Subcutaneous abdominal adipose tissue (tissue), 5 donors: ENCODE measurements at regions not wholly inside any gene's neighbourhood (a gene's known extent, or its start where the extent isn't known, plus 50 kb on each side); places are given as distances from the start of the nearest gene placed in this dataset.

Experiments used
- H3K27ac ChIP-seq: one replicate; pipeline ENCODE4 v1.7.0; 2013; ENCODE audit warnings: low read depth, mild to moderate bottlenecking, inconsistent platforms, low read length, moderate library complexity
- H3K27me3 ChIP-seq, 5 donors: one replicate each; pipeline ENCODE4 v1.7.0; 2013; ENCODE audit warnings: low read length in 5 of 5, inconsistent platforms in 1 of 5; ENCODE audit not compliant: control insufficient read depth in 5 of 5, insufficient read depth in 4 of 5
- H3K36me3 ChIP-seq, 5 donors: one replicate each; pipeline ENCODE4 v1.7.0; 2013; ENCODE audit warnings: low read length in 5 of 5; ENCODE audit not compliant: control insufficient read depth in 5 of 5, insufficient read depth in 5 of 5
- H3K4me1 ChIP-seq, 5 donors: one replicate each; pipeline ENCODE4 v1.7.0; 2013; ENCODE audit warnings: low read length in 5 of 5, mild to moderate bottlenecking in 3 of 5, moderate library complexity in 1 of 5; ENCODE audit not compliant: control insufficient read depth in 5 of 5, insufficient read depth in 5 of 5
- H3K4me3 ChIP-seq, 5 donors: one replicate each; pipeline ENCODE4 v1.7.0; 2013; ENCODE audit warnings: low read length in 5 of 5, low read depth in 1 of 5
- H3K9ac ChIP-seq, 5 donors: one replicate each; pipeline ENCODE4 v1.7.0; 2013; ENCODE audit warnings: low read length in 5 of 5, mild to moderate bottlenecking in 4 of 5, moderate library complexity in 3 of 5
- H3K9me3 ChIP-seq, 5 donors: one replicate each; pipeline ENCODE4 v1.7.0; 2013; ENCODE audit warnings: low read length in 5 of 5; ENCODE audit not compliant: control insufficient read depth in 5 of 5
- donor health status: healthy.
- donor health status: healthy.
- donor health status: healthy.
- donor health status: healthy.
- donor health status: healthy.

DNA sequence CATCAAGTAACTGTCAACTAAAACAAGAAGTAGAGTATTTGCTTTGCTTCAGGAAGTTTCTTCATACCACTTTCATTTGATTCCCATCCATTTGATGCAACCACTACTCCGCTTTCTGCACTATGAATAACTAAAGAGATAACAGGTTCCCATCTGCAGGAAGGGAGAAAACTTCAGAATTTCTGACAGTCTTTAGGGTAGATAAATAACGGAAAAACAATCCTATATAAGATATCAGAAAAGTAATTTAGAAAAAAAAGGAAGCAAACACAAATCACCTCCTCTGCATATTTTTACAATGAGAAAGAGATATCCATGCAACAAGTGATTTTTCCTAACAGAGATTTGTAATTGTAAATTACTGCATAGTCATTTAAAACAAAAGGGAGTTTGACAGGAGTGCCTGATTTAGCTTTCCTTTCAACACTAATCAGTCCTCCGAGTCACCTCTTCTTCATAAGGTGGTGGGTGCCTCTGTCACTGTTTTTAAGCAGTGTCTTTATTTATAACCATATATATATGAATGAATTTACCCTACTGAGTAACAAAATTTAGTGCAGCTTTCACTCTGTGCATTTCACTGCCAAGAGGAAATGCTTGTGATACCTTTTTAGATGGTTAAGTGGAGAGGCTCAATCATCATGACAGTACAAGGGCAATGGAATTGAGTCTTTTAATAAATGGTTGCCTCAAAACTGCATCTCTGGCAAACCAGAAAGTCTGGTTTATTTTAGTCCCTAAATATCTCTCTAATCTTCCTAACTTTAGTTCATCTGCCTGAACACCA, 1920.4 kb downstream of the MRPL39 start:
- H3K9ac ChIP-seq, result no peak overlapping the region
- no peak overlapping the region for H3K4me3 ChIP-seq
- peaks cover 0 to 4% (median 0%) of the 10 kb centered on the region in 5 donors for H3K27me3 ChIP-seq
- H3K9me3 ChIP-seq, result no peaks in the 10 kb centered on the region
- no peaks in the 10 kb centered on the region for H3K36me3 ChIP-seq
- no peaks in the 10 kb centered on the region for H3K4me1 ChIP-seq
- H3K27ac ChIP-seq, result no peak overlapping the region

DNA sequence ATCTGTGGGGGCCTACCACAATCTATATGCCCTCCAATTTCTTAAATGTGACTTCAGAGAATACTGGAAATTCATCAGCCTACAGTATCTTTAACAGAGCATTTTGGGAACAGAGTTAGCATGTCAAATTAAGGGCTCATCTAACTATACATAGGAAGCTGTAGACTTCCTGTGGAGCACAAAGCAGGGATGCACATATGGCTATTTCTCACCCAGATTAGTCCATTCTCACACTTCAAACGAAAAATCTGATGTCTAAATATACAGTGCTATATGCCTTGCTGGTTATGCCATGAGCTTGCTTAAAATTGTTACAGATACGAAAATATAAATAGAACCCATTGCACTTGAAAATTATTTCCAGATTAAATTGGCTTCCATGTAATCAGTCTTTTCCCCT, 1922.8 kb downstream of the MRPL39 start:
- no peaks in the 10 kb centered on the region for H3K9me3 ChIP-seq
- H3K4me3 ChIP-seq, result no peak overlapping the region
- no peak overlapping the region for H3K9ac ChIP-seq
- no peaks in the 10 kb centered on the region for H3K36me3 ChIP-seq
- no peak overlapping the region for H3K27ac ChIP-seq
- peaks cover 0 to 4% (median 0%) of the 10 kb centered on the region in 5 donors for H3K27me3 ChIP-seq
- H3K4me1 ChIP-seq, result no peaks in the 10 kb centered on the region

DNA sequence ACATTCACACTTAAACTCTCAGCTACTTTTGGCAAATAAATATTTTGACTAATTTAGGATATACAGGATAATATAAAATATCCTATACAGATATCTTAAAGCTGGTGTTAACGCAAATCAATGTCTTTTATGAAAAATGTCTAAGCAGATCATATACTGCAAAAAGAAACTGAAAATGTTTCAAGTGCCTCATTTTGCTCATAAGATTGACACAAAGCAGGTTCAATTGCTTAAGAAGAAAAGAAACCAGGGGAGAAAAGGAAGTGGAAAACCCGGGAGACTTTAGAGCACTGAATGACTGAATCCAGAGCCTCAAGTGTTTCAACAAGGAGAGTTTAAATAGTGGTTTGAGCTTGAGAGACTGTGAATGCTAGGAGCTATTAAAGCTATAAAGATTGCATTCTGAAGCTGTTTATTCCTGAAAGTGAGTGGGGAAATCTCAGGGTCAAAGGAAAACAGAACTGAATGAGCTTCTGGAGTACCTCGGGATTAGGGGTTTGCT, 1943.0 kb downstream of the MRPL39 start:
- Histone ChIP-seq H3K36me3 (no peaks in the 10 kb centered on the region), H3K27ac (no peak overlapping the region), H3K4me3 (no peak overlapping the region), H3K27me3 (no peaks in the 10 kb centered on the region), H3K9me3 (no peaks in the 10 kb centered on the region), H3K4me1 (no peaks in the 10 kb centered on the region), H3K9ac (no peak overlapping the region)

DNA sequence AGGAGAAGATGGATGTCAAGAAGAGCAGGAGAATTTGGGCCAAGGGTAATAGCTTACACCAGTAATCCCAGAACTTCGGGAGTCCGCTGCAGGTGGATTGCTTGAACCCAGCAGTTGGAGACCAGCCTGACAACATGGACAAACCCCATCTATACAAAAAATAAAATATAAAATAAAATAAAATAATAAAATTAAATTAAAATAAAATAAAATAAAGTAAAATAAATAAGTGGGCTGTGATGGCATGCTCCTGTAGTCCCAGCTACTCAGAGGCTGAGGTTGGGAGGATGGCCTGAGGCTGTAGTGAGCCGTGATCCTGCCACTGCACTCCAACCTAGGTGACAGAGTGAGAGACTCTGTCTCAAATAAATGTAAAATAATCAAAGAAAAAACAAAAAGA, 1946.7 kb downstream of the MRPL39 start:
- H3K4me1 ChIP-seq, result no peaks in the 10 kb centered on the region
- H3K4me3 ChIP-seq, result no peak overlapping the region
- H3K27me3 ChIP-seq, result no peaks in the 10 kb centered on the region
- no peaks in the 10 kb centered on the region for H3K9me3 ChIP-seq
- H3K36me3 ChIP-seq, result no peaks in the 10 kb centered on the region
- no peak overlapping the region for H3K9ac ChIP-seq
- H3K27ac ChIP-seq, result no peak overlapping the region

DNA sequence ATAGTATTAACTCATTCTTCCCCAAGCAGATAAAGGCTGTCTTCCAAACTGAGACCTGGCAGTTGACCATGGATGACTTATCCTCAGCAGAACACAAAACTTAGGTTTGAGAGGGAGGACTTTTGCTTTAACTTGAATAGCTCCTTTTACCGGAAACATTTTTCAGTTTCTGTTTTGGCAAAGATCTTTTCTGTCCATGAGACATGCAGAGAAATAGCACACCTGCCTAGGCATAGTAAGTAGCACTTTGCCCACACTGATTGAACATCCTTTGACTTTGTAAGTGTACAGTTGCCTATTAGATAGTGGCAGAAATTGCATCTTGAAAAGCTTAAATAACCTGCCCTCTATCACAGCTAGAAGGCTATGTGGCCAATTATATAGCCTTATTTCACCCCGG, 1962.5 kb downstream of the MRPL39 start:
- no peak overlapping the region for H3K9ac ChIP-seq
- no peak overlapping the region for H3K27ac ChIP-seq
- no peaks in the 10 kb centered on the region for H3K36me3 ChIP-seq
- no peaks in the 10 kb centered on the region for H3K4me1 ChIP-seq
- H3K27me3 ChIP-seq, result no peaks in the 10 kb centered on the region
- H3K9me3 ChIP-seq, result peaks cover 0 to 3% (median 0%) of the 10 kb centered on the region in 5 donors
- H3K4me3 ChIP-seq, result no peak overlapping the region

DNA sequence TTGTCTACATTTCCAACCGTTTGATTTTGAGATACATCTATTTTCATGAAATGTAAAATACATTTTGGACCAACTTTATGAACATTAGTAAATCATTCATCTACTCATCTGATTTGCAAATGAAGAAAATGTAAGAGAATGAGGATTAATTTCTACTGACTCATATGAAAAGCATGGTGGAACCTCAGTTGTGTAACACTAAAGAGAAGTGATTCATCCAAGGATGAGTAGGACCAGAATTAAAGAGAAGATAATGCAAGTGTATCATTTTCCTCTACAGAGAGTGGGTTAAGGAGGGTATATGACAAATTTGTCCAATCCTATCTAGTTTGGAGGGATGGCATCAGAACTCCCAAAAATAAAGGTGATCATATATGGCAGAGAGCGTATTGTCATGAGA, 1967.6 kb downstream of the MRPL39 start:
- H3K36me3 ChIP-seq, result no peaks in the 10 kb centered on the region
- no peaks in the 10 kb centered on the region for H3K9me3 ChIP-seq
- no peak overlapping the region for H3K9ac ChIP-seq
- no peaks in the 10 kb centered on the region for H3K4me1 ChIP-seq
- no peak overlapping the region for H3K27ac ChIP-seq
- no peak overlapping the region for H3K4me3 ChIP-seq
- no peaks in the 10 kb centered on the region for H3K27me3 ChIP-seq

DNA sequence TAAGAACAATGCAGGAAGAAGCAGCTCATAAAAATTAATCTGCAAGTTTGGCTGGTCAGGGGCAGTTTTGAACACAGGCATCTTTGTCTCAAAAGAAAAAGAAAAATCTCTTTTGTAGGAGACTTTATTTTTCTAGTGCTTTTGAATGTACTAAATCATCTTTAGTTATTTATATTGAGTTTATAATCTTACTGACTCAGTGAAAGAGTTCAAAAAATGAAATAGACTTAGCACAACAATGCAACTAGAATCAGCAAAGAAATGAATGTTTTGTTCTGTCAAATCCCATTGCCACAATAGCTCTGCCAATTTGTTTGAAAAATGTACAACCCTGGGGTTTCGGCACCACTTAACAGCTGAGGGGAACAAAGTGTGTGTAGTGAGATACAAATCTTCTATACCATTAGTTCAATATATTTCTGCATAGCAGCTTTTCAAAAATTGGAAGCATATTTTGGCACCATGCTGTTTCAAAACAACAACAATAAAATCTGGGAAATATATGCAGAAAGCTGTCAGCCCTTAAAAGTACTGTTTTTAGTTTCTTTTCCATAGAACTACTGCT, 1969.1 kb downstream of the MRPL39 start:
- no peak overlapping the region for H3K27ac ChIP-seq
- H3K4me3 ChIP-seq, result no peak overlapping the region
- no peaks in the 10 kb centered on the region for H3K9me3 ChIP-seq
- H3K4me1 ChIP-seq, result no peaks in the 10 kb centered on the region
- no peak overlapping the region for H3K9ac ChIP-seq
- H3K27me3 ChIP-seq, result no peaks in the 10 kb centered on the region
- H3K36me3 ChIP-seq, result no peaks in the 10 kb centered on the region

DNA sequence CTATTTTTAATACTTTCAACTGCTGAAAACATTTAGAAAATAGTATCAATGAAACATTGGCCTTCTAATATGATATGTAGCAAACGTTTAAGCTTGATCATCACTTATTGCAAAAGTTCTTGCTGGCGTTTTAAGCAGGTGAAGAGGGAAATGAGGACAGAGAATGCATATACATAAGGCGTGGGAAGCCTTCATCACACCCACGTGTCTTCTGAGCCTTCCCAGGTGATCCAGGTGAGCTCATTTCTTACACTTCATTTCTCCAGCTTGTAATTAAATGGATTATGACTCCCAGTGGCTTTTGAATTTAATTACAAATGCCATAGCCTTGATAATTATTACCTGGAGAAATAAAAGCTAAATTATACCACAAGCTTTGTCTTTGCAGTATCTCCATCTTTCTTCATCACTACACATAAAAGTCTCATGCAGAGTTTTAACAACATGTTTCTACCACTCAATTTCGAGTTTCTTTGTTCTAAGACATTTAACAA, 1973.8 kb downstream of the MRPL39 start:
- Histone ChIP-seq H3K4me3 (no peak overlapping the region), H3K36me3 (no peaks in the 10 kb centered on the region), H3K9ac (no peak overlapping the region), H3K9me3 (no peaks in the 10 kb centered on the region), H3K27me3 (no peaks in the 10 kb centered on the region), H3K4me1 (no peaks in the 10 kb centered on the region), H3K27ac (no peak overlapping the region)

DNA sequence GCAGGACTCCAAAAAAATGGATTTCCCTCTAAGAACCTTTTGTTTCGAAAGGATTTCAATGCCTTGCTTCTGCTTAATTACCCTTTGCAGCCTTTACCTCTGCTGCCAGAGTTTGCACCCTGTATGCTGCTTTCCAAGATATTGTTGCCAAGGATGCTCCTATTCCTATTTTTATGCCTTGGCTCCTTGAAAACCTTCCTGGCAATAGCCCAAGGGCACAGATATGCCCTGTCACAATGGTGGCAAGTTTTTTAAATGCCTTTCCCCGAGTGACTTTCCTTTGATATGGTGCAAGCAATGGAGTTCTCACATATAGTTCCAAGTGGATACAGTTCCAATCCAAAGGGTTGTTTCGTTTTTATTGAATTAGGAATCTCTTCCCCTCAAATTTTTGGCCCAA, 1983.0 kb downstream of the MRPL39 start:
- Histone ChIP-seq H3K36me3 (no peaks in the 10 kb centered on the region), H3K9me3 (no peaks in the 10 kb centered on the region), H3K9ac (no peak overlapping the region), H3K4me3 (no peak overlapping the region), H3K4me1 (no peaks in the 10 kb centered on the region), H3K27ac (no peak overlapping the region), H3K27me3 (no peaks in the 10 kb centered on the region)

DNA sequence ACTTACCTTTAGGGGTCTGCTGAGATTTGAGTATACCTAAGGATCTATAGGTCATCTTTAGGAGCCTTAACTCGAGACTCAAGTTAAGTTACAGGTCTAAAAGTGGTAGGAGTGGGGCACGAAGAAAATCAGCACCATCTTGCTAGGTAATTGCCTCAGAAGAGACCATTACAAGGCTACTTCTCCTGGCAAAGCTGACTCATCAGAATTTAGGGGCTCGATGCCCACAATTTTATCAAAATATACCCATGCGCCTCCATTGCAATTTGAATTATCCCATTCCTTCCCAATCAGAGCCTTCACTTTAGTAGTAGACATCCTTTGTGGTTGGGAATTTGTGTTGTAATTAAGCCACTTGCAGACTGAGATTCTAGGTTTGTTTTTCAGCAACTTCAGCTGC, 1994.3 kb downstream of the MRPL39 start:
- Histone ChIP-seq H3K9me3 (no peaks in the 10 kb centered on the region), H3K27me3 (no peaks in the 10 kb centered on the region), H3K4me3 (no peak overlapping the region), H3K9ac (no peak overlapping the region), H3K4me1 (no peaks in the 10 kb centered on the region), H3K36me3 (no peaks in the 10 kb centered on the region), H3K27ac (no peak overlapping the region)
